Stimulated activated CD4-positive, alpha-beta T cell treated with anti-CD3 and anti-CD28 coated beads, TNF-alpha, amount 100 ng/mL, for 4 hours (primary cell): ENCODE measurements at regions not wholly inside any gene's neighbourhood (a gene's known extent, or its start where the extent isn't known, plus 50 kb on each side); places are given as distances from the start of the nearest gene placed in this dataset.
"Not testable (repeated sequence)": the region's sequence is repeated elsewhere in the genome, so short reads cannot be mapped to it uniquely, and the experiment has no call there.

ENCODE experiments used
- DNase-seq, 3 experiments: peaks; one replicate each; pipeline ENCODE4 v3.0.0-alpha.2; 2020; ENCODE audit warnings: low read depth in 3 of 3

GRCh38 chr5:116896001-116896400, 321.4 kb upstream of the SEMA6A start:
- no peak for DNase-seq

- DNase-seq: no peak
Observed at GRCh38 chr5:116892993-116893392, 318.4 kb upstream of the SEMA6A start.

- DNase-seq: no peak
Observed at GRCh38 chr5:116887104-116887503, 312.5 kb upstream of the SEMA6A start.

GRCh38 chr5:116885825-116886224, 311.2 kb upstream of the SEMA6A start:
- no peak for DNase-seq

GRCh38 chr5:116883875-116884274, 309.3 kb upstream of the SEMA6A start:
- DNase-seq: no peak

- no peak for DNase-seq
Observed at GRCh38 chr5:116881921-116882531, 307.4 kb upstream of the SEMA6A start.

- no peak for DNase-seq
Observed at GRCh38 chr5:116880601-116881000, 306.0 kb upstream of the SEMA6A start.

- no peak for DNase-seq
Observed at GRCh38 chr5:116880150-116880549, 305.5 kb upstream of the SEMA6A start.

GRCh38 chr5:116876240-116876840, 301.7 kb upstream of the SEMA6A start:
- no peak for DNase-seq

GRCh38 chr5:116872986-116873385, 298.4 kb upstream of the SEMA6A start:
- DNase-seq: no peak

GRCh38 chr5:116872486-116872885, 297.9 kb upstream of the SEMA6A start:
- no peak for DNase-seq

- DNase-seq: not testable (repeated sequence)
Observed at GRCh38 chr5:116867825-116868224, 293.2 kb upstream of the SEMA6A start.

- DNase-seq: no peak
Observed at GRCh38 chr5:116865651-116866050, 291.0 kb upstream of the SEMA6A start.

GRCh38 chr5:116864838-116865190, 290.2 kb upstream of the SEMA6A start:
- DNase-seq: no peak

GRCh38 chr5:116864157-116864837, 289.7 kb upstream of the SEMA6A start:
- DNase-seq: no peak

- no peak for DNase-seq
Observed at GRCh38 chr5:116862632-116863455, 288.2 kb upstream of the SEMA6A start.

GRCh38 chr5:116861666-116862065, 287.0 kb upstream of the SEMA6A start:
- DNase-seq: no peak

- no peak for DNase-seq
Observed at GRCh38 chr5:116861097-116861496, 286.5 kb upstream of the SEMA6A start.

GRCh38 chr5:116859666-116860320, 285.2 kb upstream of the SEMA6A start:
- no peak for DNase-seq

- no peak for DNase-seq
Observed at GRCh38 chr5:116858705-116859333, 284.2 kb upstream of the SEMA6A start.

- not testable (repeated sequence) for DNase-seq
Observed at GRCh38 chr5:116858020-116858419, 283.4 kb upstream of the SEMA6A start.
